Upper lobe of left lung (tissue), 6 donors: ENCODE measurements at regions not wholly inside any gene's neighbourhood (a gene's known extent, or its start where the extent isn't known, plus 50 kb on each side); places are given as distances from the start of the nearest gene placed in this dataset.
A peak's percentile ranks its signal among the peaks of the same experiment; 100 is the strongest.
"Not testable (repeated sequence)": the region's sequence is repeated elsewhere in the genome, so short reads cannot be mapped to it uniquely, and the experiment has no call there.

Experiments
- ATAC-seq, 2 donors: fragments of 200-7000 bp; cut with Tn5 transposase; one replicate each; pipeline ENCODE4 v1.9.1; 2022; ENCODE audit warnings: mild to moderate bottlenecking in 2 of 2, moderate library complexity in 2 of 2; ENCODE audit not compliant: low FRiP score in 2 of 2
- DNase-seq, 2 donors: peaks; one replicate each; pipeline ENCODE4 v3.0.0-alpha.2; 2019 to 2020
- H3K27ac ChIP-seq, 4 donors: fragments of 200-600 bp; sonication (generic); one replicate each; pipeline ENCODE4 v1.5.1; 2016 to 2019
- H3K27me3 ChIP-seq, 4 donors: fragments of 200-600 bp; sonication (generic); one replicate each; pipeline ENCODE4 v1.5.1; 2017 to 2019
- H3K36me3 ChIP-seq, 4 donors: fragments of 200-600 bp; sonication (generic); one replicate each; pipeline ENCODE4 v1.5.1; 2016 to 2019
- H3K4me1 ChIP-seq, 4 donors: fragments of 200-600 bp; sonication (generic); one replicate each; pipeline ENCODE4 v1.5.1; 2018 to 2019
- H3K4me3 ChIP-seq, 4 donors: fragments of 200-600 bp; sonication (generic); one replicate each; pipeline ENCODE4 v1.5.1; 2017 to 2019; ENCODE audit warnings: mild to moderate bottlenecking in 2 of 4, moderate library complexity in 1 of 4
- H3K9me3 ChIP-seq, 4 donors: fragments of 200-600 bp; sonication (generic); one replicate each; pipeline ENCODE4 v1.5.1; 2018 to 2019
- CTCF ChIP-seq, 6 experiments: fragments of 450-650 bp in 4 of 6; fragments of 200-600 bp in 2 of 6; sonication (generic) in 2 of 6; IDR thresholded peaks; one replicate each; pipeline ENCODE4 v1.5.1; 2016 to 2019; ENCODE audit warnings: antibody characterized with exemption in 6 of 6
- WGBS, 2 donors: methylation state at CpG; one replicate each; pipeline ENCODE4 v1.1.5; 2017 to 2018; 5-methylcytosine and 5-hydroxymethylcytosine counted together
- donor health status: DM: no; HTN: no; CAD: no; lungs with moderate emphysema.
- donor health status: DM: no; HTN: yes; CAD: no; lungs with severe emphysema.

GRCh38 chr17:20387549-20387948, 79.8 kb downstream of the LGALS9B start:
- not testable (repeated sequence) for DNase-seq, H3K9me3 ChIP-seq, H3K4me3 ChIP-seq, H3K4me1 ChIP-seq, H3K36me3 ChIP-seq, H3K27me3 ChIP-seq, H3K27ac ChIP-seq
- WGBS, 2 donors, result no CpG with 5 or more reads among the region's 3 CpGs
- peak in 1 of 2 donors; percentile 53 for ATAC-seq

- H3K9me3 ChIP-seq, H3K27ac ChIP-seq, H3K4me3 ChIP-seq, H3K27me3 ChIP-seq, DNase-seq, H3K4me1 ChIP-seq, H3K36me3 ChIP-seq: not testable (repeated sequence)
- TF ChIP-seq CTCF (IDR thresholded peaks at IDR 0.05), result peak in 5 of 6 experiments; percentile 25 to 54 (median 39)
- peak; percentile 66 to 69 for ATAC-seq
- 9 to 55% methylated on average over 3 to 7 of the region's 20 CpGs for WGBS, 2 donors
Measured at GRCh38 chr17:20381358-20382300, 85.7 kb downstream of the LGALS9B start.

GRCh38 chr17:20380625-20381024, 86.7 kb downstream of the LGALS9B start:
- WGBS, 2 donors, result 72 to 73% methylated on average over 2 of the region's 2 CpGs
- not testable (repeated sequence) for ATAC-seq, H3K27ac ChIP-seq, DNase-seq, H3K4me3 ChIP-seq, H3K4me1 ChIP-seq, H3K9me3 ChIP-seq, H3K36me3 ChIP-seq, H3K27me3 ChIP-seq

GRCh38 chr17:20379251-20379650, 88.1 kb downstream of the LGALS9B start:
- not testable (repeated sequence) for H3K4me3 ChIP-seq, H3K27ac ChIP-seq, H3K36me3 ChIP-seq, H3K4me1 ChIP-seq, ATAC-seq, H3K9me3 ChIP-seq, H3K27me3 ChIP-seq, DNase-seq

- 13% methylated on average over 18 of the region's 23 CpGs; no CpG with 5 or more reads in 1 of the 2 donors for WGBS, 2 donors
- H3K27me3 ChIP-seq, H3K36me3 ChIP-seq, H3K27ac ChIP-seq, ATAC-seq, H3K4me1 ChIP-seq, H3K9me3 ChIP-seq, H3K4me3 ChIP-seq: not testable (repeated sequence)
- peak in 1 of 2 donors; percentile 25 for DNase-seq
Measured at GRCh38 chr17:20376642-20377041, 90.7 kb downstream of the LGALS9B start.

- DNase-seq (peak in 1 of 2 donors; percentile 34), ATAC-seq (peak in 1 of 2 donors; percentile 55)
- H3K36me3 ChIP-seq, H3K9me3 ChIP-seq, H3K27ac ChIP-seq, H3K4me3 ChIP-seq, H3K27me3 ChIP-seq, H3K4me1 ChIP-seq: not testable (repeated sequence)
- 84 to 88% methylated on average over 11 to 13 of the region's 13 CpGs for WGBS, 2 donors
Measured at GRCh38 chr17:20375745-20376144, 91.6 kb downstream of the LGALS9B start.
